ENCODE measurements at regions not wholly inside any gene's neighbourhood (a gene's known extent, or its start where the extent isn't known, plus 50 kb on each side); places are given as distances from the start of the nearest gene placed in this dataset.

GRCh38 chr20:52775786-52776185 lies 196.4 kb upstream of the TSHZ2 start:
- TF ChIP-seq CTCF (IDR thresholded peaks at IDR 0.05; ENCODE audit: poor library complexity, severe bottlenecking) (no peak), SMC3 (conservative IDR thresholded peaks at IDR 0.05; ENCODE audit: poor library complexity) (no peak)
